Hippocampal formation (tissue), 2 donors: ENCODE measurements at regions not wholly inside any gene's neighbourhood (a gene's known extent, or its start where the extent isn't known, plus 50 kb on each side); places are given as distances from the start of the nearest gene placed in this dataset.

Experiments
- DNase-seq, 2 donors: peaks; one replicate each; lab custom pipeline; 2025; lab: John Stamatoyannopoulos, UW

DNA sequence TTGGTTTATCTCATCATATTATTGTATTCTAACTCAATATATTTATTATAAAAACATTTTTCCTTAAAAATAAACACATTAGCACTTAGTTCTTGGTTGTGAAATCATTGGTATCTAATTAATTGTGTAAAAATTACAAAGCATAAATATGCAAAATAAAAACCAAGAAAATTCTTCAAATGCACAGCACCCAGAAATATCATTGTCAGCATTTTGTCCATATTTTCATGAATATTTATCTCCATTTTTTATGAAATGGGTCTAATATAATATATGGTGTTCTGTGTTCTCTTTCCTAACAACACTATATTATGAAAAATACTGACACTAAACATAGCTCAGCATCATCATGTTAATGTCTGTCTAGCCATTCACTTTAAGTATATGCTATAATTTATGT lies 877.8 kb upstream of the MAP3K7 start:
- DNase-seq: no peak

DNA sequence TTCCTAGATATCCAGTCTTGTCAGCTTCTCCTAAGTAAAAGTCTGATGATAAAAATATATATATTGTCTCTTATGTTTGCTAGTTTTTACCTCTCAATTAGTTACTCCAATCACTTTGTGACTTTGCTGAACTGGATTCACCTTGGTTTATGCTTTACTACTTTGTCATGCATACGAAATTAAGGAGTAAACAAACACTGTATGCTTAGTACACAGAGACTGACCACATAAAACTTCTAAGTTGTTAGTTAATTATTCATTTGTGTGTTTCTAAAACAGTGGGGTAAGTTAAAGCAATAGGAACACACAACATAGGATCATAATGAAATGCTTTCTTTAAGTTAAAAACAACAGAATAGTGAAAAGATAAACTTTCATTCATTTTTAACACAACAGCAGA lies 877.3 kb upstream of the MAP3K7 start:
- no peak for DNase-seq

DNA sequence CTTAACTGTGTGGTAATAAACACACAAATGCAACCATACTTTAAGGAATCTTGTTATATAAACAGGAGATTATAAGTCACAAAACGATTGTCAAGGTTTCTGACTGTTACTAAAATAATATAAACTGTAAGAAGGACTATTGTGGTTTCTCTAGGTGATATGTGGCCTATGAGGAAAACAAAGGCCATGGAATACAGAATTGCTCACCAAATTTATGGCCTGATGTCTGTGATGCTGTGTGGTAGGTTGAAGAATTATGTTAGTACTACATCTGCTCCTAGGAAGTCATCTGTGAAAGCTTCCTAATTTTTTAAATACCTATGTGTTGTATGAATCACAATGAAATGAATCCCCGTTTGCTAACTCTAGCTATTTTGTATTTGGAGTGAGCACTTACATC lies 875.4 kb upstream of the MAP3K7 start:
- DNase-seq: no peak

DNA sequence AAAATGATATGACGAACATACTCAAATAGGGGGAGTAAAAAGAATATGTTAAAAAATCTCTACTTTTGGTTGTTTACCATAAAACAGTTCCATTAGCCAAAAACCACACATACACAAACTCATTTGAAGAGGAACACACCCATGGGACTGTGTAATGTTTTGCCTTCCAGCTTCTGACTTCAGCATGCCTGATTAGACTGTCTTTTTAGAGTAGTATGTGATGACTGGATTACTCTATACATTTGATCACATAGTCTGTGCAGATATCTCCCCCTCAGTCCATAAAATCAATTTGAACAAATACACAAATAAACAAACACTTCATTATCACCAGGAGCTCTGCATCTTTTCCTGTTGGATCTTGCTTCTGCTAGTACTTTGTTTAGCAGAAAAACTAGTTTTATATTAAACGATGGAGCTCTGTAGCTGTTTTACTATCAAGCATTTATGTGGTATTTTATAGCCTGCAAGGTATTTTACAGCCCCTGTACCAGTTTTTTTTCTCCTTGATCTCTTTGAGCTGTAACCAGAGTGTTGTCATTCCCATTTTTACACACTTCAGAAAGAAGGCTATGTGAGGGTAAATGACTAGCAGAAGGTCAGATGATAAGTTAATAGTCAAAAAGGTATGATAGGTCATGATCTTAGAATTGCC lies 866.5 kb upstream of the MAP3K7 start:
- no peak for DNase-seq

DNA sequence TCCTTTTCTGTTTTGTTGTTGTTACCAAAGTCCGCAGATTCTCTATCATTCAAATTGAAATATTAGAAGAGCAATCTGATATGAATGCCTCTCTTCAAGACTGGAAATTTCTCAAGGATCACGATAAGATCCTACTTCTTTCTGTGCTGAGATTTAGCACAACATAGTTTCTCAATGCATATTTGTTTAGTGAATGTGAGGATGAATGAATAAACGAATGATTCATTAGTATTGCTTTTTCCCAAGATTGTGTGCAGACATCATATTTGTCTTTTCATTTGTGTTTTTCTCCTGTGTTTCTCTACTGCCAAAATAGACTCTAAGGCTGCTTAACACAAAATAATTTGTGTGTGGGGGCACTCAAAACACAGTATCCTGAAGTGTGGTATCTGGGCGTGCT lies 862.7 kb upstream of the MAP3K7 start:
- no peak for DNase-seq

DNA sequence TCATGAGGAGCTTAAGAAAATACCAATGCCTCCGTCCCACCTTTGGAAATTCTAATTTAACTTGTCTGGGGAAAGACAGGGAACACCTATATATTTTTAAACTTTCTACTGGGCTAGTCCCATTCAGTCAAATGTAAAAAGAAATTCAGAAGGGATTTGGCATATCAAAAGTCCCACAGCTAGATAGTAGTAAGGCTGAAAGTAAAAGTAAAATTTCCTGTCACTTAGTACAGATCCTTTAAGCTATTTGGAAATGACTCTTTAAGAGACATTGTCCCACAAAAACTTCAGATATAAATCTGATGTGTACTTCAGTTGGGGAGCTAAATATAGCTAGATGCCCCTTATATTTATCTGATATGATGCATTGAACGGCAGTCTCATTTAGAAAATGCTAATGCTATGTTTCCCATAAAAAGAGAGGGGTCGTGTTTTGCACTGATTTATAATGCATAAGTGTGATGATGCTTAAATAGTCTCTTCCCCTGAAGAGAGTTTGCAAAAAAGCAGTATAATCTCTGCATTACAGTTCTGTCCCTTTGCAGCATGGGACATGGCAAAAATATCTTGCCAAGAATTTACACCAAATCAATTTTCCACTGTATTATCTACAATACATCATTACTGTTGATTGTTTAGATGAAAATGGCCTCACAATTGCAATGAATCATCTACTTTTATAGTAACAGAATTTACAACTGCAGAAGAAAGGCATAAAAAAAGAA lies 860.8 kb upstream of the MAP3K7 start:
- DNase-seq: no peak

DNA sequence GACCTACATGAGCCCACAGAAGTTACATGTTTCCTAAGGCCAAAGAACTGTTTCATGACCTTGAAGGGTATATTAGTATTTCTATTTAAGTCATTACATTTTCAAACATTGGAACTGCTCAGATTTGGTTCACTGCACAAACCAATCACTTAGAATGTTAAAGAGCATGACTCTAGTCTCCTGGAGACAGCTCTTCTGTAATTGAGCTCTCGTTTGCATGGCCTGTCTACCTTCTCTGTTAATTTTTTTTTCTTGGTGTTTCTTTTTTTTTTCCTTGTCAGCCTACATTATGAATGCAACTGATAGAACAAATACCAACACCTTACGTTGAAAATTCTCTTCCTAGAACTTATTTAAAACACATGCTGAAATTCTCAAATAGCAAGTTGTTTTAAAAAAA lies 860.2 kb upstream of the MAP3K7 start:
- DNase-seq: no peak

DNA sequence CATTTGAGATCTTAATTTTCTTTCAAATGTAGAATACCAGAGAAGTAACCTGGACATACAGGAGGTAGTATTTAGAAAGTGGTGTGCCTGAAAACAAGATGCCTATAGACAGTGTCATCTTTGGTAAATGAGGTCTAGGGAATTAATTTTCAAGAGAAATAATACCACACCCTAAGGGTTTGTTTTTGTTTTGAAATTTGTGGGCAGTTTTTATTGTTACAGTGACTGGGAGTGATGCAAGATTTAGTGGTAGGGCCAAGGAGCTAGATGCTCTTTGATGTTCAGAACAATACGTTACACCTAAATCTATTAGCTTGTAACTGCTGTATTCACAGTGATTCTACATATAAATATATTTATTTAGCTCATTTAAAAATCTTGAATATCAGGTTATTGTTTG lies 856.5 kb upstream of the MAP3K7 start:
- no peak for DNase-seq

DNA sequence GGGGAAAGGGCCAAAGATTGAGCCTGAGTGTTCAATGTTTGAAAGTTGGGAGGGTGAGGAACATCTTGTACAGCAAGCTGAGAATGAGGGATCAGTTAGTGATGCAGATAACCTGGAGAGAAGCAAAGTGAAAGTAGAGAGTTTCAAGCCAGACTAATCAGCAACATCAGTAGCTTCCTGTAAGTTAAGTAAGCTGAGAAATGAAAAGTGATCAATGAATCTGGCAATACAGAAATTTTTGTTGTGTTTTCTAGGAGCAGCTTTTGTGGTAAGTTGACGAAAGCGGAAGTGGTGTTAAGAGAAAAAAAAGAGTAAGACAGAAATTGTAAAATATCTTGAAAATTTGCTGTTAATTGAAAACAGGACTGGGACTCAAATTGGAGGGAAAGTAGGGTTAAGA lies 855.5 kb upstream of the MAP3K7 start:
- no peak for DNase-seq

DNA sequence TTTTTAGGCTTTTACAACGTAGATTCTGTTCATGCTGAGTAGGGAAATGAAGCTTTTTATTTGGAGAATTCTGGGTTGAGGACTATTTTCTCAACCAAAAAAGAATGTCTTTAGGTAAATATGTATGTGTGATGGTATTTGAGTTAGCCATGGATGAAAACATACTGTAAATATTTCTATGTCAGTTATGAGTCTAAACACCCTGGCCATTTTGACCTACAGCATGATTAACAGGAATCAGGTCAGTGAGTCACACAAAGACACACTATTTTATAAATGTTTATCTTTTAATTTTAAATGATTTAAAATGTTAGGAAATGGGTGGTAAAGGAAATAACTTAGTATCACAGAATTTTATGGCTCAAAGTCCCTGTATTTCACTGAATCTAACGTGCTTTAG lies 851.7 kb upstream of the MAP3K7 start:
- DNase-seq: no peak

DNA sequence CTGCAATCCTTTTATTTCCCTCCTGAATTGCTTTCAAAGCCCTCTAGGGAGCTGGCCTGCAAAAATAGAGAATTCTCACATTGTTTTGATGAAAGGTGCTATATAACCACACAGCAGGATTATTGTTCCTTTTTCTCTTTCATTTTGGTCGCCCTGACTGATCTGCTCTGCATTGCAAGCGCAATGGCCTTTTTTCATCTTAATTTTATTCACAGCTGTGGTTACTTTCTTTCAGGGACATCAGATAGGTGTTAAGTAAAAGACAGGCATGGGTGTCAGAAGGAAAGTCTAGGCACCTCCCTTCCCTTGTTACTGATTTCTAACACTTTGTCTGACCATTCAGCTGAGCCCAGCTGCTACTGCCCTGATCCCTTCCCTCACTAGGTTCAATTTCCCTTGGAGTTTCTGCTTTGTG lies 850.5 kb upstream of the MAP3K7 start:
- DNase-seq: no peak

DNA sequence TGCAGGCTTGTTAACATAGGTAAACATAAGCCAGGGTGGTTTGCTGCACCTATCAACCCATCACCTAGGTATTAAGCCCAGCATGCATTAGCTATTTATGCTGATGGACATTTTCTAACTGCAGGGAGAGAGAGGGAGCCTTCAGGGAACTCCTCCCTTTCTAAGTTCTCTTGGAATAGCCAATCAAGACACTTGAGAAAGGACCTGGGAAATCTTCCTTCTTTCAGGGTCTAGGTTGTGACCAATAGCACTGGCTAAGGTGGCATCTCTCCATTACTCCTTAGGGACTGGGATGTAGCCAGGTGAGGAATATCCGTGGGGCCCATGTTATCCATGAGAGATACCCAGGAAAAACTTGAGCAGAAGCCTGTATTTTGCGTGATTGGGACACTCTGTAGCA lies 849.6 kb upstream of the MAP3K7 start:
- no peak for DNase-seq

DNA sequence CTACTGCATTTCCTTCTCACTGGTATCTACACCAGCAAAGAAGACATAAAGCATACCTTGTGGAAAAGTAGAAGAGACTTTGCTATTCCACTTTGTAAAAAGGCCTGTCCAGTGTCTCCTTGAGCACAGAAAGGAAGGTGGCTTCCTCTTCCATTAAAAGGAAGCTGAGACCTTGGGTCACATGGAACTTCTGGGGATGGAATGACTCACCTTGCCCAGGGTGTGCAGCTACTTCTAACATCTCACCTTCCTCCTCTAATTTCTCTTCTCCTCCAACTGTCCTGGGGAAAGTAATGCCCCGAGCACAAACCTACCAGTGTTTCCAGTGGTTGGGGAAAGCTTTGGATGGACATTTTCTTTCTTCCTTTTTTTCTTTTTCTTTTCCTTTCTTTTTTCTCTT lies 848.8 kb upstream of the MAP3K7 start:
- no peak for DNase-seq

DNA sequence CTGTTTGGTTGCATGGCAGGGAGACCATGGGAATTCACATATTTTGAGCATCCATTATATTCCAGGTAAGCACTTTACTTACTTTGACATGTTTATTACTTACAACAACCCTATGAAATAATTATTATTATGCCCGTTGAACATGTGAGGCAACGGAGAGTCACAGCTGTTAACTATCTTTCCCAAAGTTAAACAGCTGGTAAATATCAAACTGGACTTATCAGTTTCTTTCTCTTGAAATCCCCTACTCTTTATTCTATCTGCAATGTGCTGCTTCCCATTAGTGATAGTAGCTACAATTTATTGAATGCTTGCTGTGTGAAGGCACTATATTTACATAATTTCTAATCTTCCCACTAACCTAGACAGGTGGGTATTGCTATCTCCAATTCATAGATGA lies 847.7 kb upstream of the MAP3K7 start:
- no peak for DNase-seq

DNA sequence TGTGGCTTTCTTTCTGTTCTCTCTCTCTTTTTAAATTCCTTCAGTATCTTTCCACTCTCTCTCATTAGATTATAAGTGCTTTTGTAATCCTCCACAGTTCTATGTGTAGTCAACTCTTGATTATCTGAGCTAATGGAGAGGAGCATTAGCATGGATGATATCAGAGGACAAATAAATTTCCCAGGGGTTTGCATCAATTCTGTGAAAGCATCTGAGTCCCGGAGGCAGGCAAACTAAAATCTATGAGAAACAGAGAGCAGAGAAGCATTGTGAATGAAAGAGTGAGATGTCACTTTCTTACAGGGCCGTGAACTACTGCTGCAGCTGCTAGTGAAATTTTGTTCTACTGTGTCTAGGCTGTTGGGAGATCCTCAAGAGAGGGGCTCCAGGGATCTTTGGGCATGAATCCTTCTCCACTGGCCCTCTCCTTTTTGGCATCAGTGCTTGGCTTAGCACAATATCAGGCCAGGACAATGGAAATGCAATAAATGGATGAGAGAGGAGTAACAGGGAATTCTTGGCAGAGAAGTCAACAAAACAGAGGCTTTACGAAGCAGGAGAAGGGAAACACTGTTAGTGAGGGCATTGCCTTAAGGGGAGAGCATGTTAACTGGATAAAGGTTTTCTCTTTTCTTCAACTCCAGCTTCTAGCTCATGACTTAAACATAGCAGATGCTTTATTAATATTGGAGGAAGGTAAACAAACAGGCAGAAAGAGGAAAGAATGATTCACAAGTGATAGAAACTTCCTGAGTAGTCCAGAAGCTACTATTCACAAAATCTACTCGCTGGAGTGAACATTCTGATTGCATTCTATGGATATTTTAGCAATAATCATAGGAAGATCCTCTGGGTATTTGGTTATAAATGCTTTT lies 847.0 kb upstream of the MAP3K7 start:
- no peak for DNase-seq

DNA sequence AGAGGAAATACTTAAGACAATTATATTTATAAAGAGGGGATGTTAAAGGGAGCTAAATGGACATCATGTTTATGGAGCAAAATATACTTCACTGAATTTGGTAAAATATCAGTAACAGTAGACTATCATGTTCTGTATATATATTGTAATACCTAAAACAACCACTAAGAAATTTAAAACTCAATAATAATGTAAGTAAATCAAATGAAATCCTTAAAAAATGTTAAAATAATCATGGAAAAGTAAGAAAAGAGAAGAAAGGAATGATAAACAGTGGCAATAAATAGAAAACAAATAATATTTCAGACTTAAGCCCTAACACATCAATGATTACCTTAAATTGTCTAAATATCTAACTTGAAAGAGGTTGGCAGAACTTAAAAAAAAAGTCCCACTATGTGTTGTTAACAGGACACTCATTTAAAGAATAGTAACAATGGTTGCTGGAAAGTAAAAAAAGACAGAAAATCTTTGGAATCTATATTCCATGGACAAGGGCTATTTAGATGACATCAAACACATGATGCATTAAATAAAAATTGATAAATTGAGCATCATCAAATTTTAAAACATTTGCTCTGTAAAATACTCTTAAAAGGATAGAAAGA lies 842.2 kb upstream of the MAP3K7 start:
- no peak for DNase-seq

DNA sequence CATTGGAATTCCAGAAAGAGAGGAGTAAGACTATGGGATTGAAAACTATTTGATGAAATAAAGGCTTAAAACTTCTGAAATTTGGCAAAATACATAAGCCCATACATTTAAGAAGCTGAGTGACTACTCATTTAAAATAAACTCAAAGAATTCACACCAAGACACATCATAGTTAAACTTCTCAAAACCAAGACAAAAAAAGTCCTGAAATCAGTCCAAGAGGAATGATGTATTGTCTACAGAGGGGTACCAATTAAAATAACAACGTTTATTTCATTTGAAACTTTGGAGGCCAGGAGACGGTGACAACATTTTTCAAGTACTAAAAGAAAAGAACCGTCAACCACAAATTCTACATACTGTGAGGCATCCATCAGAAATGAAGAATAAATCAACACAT lies 841.4 kb upstream of the MAP3K7 start:
- DNase-seq: no peak

DNA sequence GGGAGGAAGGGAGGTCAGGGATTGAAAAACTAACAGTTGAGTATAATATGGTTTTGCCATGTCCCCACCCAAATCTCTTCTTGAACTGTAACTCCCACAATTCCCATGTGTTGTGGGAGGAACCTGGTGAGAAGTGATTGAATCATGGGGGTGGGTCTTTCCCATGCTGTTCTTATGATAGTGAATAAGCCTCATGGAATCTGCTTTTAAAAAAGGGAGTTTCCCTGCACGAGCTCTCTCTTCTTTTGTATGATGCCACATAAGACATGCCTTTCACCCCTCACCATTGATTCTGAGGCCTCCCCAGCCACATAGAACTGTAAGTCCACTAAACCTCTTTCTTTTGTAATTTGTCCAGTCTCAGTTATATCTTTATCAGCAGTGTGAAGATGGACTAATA lies 833.4 kb upstream of the MAP3K7 start:
- no peak for DNase-seq

DNA sequence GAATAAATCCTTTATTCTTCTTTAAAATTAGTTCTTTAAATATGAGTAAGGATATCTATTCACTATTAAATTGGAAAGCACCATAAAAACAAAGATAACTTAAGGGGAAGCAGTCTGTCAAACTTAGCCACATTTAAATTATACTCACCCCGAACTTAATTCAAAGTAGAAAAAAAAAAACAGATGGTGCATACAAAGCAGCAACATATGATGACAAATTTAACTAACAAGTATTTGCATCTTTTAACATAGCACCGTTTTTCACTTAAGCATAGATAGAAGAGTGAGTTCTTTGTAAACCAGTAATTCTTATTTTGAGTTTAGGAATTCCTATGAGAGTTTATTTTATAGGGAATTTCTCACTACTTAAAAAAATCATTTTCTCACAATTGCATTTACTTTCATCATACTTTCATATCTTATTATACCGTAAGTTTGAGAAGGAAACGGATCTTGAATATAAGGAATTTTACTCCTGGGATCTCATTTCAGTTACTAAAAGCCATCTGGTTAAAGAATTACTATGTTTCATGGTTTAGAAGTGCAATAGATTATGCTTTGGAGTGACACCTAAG lies 828.2 kb upstream of the MAP3K7 start:
- no peak for DNase-seq

DNA sequence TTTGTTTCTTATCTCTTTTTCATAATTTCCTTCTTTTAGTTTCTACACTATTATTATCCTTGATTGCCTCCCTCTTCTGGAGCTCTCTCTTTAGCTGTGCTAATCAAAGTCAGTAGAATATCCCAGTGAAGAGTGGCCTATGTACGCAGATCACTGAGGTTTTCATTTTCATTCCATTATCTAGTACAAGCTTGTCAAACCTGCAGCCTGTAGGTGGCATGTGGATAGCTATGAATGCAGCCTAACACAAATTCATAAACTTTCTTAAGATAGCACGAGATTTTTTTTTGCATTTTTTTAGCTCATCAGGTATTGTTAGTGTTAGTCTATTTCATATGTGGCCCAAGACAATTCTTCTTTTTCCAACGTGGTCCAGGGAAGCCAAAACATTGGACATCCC lies 825.7 kb upstream of the MAP3K7 start:
- DNase-seq: no peak

DNA sequence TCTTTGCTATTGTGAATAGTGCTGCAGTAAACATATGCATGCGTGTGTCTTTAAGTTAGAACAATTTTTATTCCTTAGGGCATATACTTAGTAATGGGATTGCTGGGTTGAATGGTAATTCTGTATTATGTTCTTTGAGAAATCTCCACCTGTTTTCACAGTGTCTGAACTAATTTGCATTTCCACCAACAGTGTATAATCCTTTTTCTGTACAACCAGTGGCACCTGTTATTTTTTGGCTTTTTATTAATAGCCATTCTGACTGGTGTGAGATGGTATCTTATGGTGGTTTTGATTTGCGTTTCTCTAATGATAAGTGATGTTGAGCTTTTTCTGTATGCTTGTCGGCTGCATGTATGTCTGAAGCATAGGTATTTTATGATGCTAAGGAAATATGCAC lies 820.8 kb upstream of the MAP3K7 start:
- no peak for DNase-seq

DNA sequence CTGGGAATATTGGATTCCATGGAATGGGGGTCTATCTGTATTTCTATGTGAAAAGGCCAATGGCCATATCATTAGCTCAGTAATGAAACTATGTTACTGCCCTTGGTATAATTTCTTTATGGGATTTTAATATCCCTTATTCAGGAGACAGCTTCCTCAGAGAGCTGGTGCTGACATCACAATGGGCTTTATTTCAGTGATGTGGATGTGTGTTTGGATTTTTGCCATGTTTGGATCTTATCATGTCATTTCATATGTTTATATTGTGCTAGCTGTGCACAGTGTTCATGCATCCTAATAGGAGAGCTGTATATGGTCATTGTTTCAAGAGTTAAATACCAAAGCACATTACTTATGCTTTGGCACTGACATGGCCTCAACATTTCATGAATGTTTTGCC lies 806.1 kb upstream of the MAP3K7 start:
- DNase-seq: no peak
